Middle frontal gyrus (tissue), 1 donor: ENCODE measurements at regions not wholly inside any gene's neighbourhood (a gene's known extent, or its start where the extent isn't known, plus 50 kb on each side); places are given as distances from the start of the nearest gene placed in this dataset.

ENCODE experiments used
- DNase-seq: peaks from one replicate; pipeline ENCODE4 v3.0.0-alpha.2; 2015; ENCODE audit warnings: low spot score; ENCODE audit errors: extremely low spot score

- no peak for DNase-seq
These were observed 1091.3 kb downstream of the TBC1D22A start for GRCh38 chr22:47853750-47854149.

- no peak for DNase-seq
These were observed 1089.1 kb downstream of the TBC1D22A start for GRCh38 chr22:47851586-47851985.

- no peak for DNase-seq
These were observed 1088.2 kb downstream of the TBC1D22A start for GRCh38 chr22:47850644-47851151.

- no peak for DNase-seq
These were observed 1087.1 kb downstream of the TBC1D22A start for GRCh38 chr22:47849576-47849975.

GRCh38 chr22:47848184-47848920 is 1085.9 kb downstream of the TBC1D22A start:
- no peak for DNase-seq

- DNase-seq: no peak
These were observed 1084.9 kb downstream of the TBC1D22A start for GRCh38 chr22:47847131-47847890.

GRCh38 chr22:47846206-47846605 is 1083.8 kb downstream of the TBC1D22A start:
- DNase-seq: no peak

- no peak for DNase-seq
These were observed 1079.7 kb downstream of the TBC1D22A start for GRCh38 chr22:47842119-47842518.

GRCh38 chr22:47841156-47841555 is 1078.7 kb downstream of the TBC1D22A start:
- DNase-seq: no peak

GRCh38 chr22:47839595-47840227 is 1077.3 kb downstream of the TBC1D22A start:
- DNase-seq: no peak

GRCh38 chr22:47837703-47838102 is 1075.3 kb downstream of the TBC1D22A start:
- no peak for DNase-seq

GRCh38 chr22:47836957-47837356 is 1074.5 kb downstream of the TBC1D22A start:
- DNase-seq: no peak

- DNase-seq: no peak
These were observed 1073.3 kb downstream of the TBC1D22A start for GRCh38 chr22:47835726-47836125.

- DNase-seq: no peak
These were observed 1063.6 kb downstream of the TBC1D22A start for GRCh38 chr22:47826016-47826415.

GRCh38 chr22:47822422-47822821 is 1060.0 kb downstream of the TBC1D22A start:
- no peak for DNase-seq

- no peak for DNase-seq
These were observed 1056.0 kb downstream of the TBC1D22A start for GRCh38 chr22:47818496-47818895.

- DNase-seq: no peak
These were observed 1054.9 kb downstream of the TBC1D22A start for GRCh38 chr22:47817380-47817779.

GRCh38 chr22:47816863-47817210 is 1054.4 kb downstream of the TBC1D22A start:
- no peak for DNase-seq

- DNase-seq: no peak
These were observed 1053.8 kb downstream of the TBC1D22A start for GRCh38 chr22:47816121-47816862.

- DNase-seq: no peak
These were observed 1052.0 kb downstream of the TBC1D22A start for GRCh38 chr22:47814474-47814873.

- DNase-seq: no peak
These were observed 1051.2 kb downstream of the TBC1D22A start for GRCh38 chr22:47813661-47814060.
